Colonic mucosa (tissue), 4 donors: ENCODE measurements at regions not wholly inside any gene's neighbourhood (a gene's known extent, or its start where the extent isn't known, plus 50 kb on each side); places are given as distances from the start of the nearest gene placed in this dataset.

Experiments used
- DNase-seq: peaks from one replicate; pipeline ENCODE4 v3.0.0-alpha.2; 2020
- H3K27ac ChIP-seq: fragments of 200-600 bp; one replicate; pipeline ENCODE4 v1.8.0; 2021
- H3K27me3 ChIP-seq: fragments of 200-600 bp; one replicate; pipeline ENCODE4 v1.8.0; 2021
- H3K36me3 ChIP-seq: fragments of 200-600 bp; one replicate; pipeline ENCODE4 v1.8.0; 2021
- H3K4me1 ChIP-seq: fragments of 200-600 bp; one replicate; pipeline ENCODE4 v1.8.0; 2021; ENCODE audit warnings: mild to moderate bottlenecking
- H3K4me3 ChIP-seq: fragments of 200-600 bp; one replicate; pipeline ENCODE4 v1.8.0; 2021
- H3K9ac ChIP-seq, 2 donors: one replicate each; pipeline ENCODE4 v1.7.0; 2013; ENCODE audit warnings: control low read depth in 2 of 2, low read depth in 2 of 2, low read length in 2 of 2
- H3K9me3 ChIP-seq: fragments of 200-600 bp; one replicate; pipeline ENCODE4 v1.8.0; 2021
- intact Hi-C: fragments of 100-400 bp; cut with DNase I; formaldehyde crosslinking; loops from one replicate; pipeline ENCODE4 v1.14.1; 2022
- TF ChIP-seq, protein P1 (sequence below): fragments of 200-600 bp; IDR thresholded peaks from one replicate; pipeline ENCODE4 v1.8.0; 2022; ENCODE audit warnings: antibody characterized with exemption, mild to moderate bottlenecking
- donor health status: healthy.
- donor health status: DM: no; HTN: no; CAD: no.
- donor health status: DM: no; HTN: no; CAD: no.

DNA sequence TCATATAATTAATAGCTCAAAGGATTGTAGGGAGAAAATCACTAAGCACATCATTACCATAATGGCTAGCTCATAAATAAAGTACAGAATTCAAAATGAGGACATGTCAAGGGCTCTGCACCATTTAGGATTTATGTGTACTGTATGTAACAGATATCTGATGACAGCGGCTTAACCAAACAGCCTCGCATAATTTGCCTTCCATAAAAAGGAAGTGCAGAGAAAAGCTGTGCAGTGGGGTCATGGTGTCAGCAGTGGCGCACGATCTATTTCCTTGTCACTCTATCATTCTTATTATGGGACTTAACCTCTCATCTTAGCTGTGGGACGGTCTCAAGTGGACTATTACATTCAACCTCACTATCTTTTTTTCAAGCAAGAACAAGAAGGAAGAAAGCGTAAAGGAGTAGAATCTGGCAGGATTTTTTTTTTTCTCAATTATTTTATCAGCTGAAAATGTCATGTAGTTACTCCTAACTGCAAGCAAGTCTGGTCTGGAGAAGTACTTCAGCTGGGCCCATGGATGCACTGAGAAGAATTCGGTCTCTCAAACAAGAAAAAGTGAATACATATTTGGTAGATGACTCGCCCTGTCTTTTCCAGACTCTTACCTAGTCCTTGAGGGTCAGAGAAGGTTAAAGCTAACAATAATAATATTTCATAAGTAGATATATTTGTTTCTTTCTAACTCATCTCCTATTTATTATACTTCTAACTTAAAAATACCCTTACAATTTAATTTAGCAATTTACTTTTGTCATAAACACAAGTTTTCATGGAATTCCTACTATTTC is 94.6 kb downstream of the COX18 start:
- no peak for DNase-seq
- H3K9ac ChIP-seq = no peak overlapping the region

DNA sequence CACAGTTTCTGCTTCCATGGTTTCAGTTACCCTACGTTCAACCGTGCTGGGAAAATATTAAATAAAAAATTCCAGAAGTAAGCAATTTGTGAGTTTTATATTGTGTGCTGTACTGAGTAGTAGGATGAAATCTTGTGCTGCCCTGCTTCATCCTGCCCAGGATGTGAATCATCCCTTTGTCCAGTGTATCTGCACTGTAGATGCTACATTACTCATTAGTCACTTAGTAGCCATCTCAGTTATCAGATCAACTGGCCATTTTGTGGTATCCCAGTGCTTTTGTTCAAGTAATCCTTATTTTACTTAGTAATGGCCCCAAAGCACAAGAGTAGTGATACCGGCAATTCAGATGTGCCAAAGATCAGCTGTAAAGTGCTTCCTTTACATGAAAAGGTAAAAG is 97.9 kb downstream of the COX18 start:
- Histone ChIP-seq H3K4me1 (no peaks in the 10 kb centered on the region), H3K9me3 (no peaks in the 10 kb centered on the region), H3K27me3 (no peaks in the 10 kb centered on the region), H3K27ac (no peak overlapping the region), H3K4me3 (no peak overlapping the region), H3K9ac (no peak overlapping the region), H3K36me3 (no peaks in the 10 kb centered on the region)
- intact Hi-C loops = no loop called here
- no peak for DNase-seq
- TF ChIP-seq, protein P1, sequence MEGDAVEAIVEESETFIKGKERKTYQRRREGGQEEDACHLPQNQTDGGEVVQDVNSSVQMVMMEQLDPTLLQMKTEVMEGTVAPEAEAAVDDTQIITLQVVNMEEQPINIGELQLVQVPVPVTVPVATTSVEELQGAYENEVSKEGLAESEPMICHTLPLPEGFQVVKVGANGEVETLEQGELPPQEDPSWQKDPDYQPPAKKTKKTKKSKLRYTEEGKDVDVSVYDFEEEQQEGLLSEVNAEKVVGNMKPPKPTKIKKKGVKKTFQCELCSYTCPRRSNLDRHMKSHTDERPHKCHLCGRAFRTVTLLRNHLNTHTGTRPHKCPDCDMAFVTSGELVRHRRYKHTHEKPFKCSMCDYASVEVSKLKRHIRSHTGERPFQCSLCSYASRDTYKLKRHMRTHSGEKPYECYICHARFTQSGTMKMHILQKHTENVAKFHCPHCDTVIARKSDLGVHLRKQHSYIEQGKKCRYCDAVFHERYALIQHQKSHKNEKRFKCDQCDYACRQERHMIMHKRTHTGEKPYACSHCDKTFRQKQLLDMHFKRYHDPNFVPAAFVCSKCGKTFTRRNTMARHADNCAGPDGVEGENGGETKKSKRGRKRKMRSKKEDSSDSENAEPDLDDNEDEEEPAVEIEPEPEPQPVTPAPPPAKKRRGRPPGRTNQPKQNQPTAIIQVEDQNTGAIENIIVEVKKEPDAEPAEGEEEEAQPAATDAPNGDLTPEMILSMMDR = no peak

More for the DNA sequence above, 94.6 kb downstream of the COX18 start:
- intact Hi-C loops = no loop called here
- Histone ChIP-seq H3K27me3 (no peaks in the 10 kb centered on the region), H3K4me3 (no peak overlapping the region), H3K27ac (no peak overlapping the region), H3K9me3 (no peaks in the 10 kb centered on the region), H3K36me3 (no peaks in the 10 kb centered on the region), H3K4me1 (no peaks in the 10 kb centered on the region)
- TF ChIP-seq, protein P1 = no peak

DNA sequence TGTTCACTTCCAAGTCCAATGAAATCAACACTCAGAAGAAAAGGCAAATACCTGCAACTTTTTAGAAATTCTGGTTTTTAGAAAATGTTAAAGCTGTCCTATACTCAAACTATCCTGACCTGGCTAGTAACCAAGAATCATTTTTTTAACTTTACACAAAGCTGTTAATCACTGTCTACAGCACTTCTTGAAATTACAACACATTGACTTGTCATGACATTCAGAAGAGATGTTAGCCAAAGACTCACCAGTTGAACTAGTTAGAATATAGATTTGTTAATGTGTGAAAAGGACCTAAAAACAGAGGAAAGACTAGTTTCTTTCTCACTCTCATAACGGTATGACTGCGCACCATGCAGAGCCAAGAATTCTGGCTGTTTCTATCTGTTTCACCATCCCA is 98.8 kb downstream of the COX18 start:
- intact Hi-C loops = no loop called here
- no peak for DNase-seq
- Histone ChIP-seq H3K4me1 (no peaks in the 10 kb centered on the region), H3K27me3 (no peaks in the 10 kb centered on the region), H3K9me3 (no peaks in the 10 kb centered on the region), H3K9ac (no peak overlapping the region), H3K27ac (no peak overlapping the region), H3K4me3 (no peak overlapping the region), H3K36me3 (no peaks in the 10 kb centered on the region)
- TF ChIP-seq, protein P1 = no peak

DNA sequence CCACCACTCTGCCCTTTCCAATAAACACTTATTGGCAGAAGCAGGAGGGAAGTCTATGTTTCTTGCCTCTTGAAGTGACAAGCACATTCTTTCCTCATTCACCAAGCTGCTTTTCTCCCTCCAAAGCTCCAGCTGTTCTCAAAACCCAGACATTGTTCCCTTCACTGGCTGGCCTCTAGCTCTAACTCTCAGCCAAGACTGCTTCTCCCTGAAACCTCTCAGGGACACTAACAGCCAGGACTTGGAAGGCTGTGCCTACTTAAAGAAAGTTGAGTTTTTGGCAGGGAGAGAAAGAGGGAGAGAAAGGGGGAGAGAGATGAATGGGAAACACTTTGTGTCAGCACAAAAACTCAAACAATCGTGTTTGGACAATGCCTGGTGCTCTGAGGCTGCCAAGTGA is 99.5 kb downstream of the COX18 start:
- Histone ChIP-seq H3K9ac (no peak overlapping the region), H3K36me3 (no peaks in the 10 kb centered on the region), H3K27me3 (no peaks in the 10 kb centered on the region), H3K4me1 (no peaks in the 10 kb centered on the region), H3K27ac (no peak overlapping the region), H3K9me3 (no peaks in the 10 kb centered on the region), H3K4me3 (no peak overlapping the region)
- intact Hi-C loops = no loop called here
- TF ChIP-seq, protein P1 = no peak
- DNase-seq = no peak

DNA sequence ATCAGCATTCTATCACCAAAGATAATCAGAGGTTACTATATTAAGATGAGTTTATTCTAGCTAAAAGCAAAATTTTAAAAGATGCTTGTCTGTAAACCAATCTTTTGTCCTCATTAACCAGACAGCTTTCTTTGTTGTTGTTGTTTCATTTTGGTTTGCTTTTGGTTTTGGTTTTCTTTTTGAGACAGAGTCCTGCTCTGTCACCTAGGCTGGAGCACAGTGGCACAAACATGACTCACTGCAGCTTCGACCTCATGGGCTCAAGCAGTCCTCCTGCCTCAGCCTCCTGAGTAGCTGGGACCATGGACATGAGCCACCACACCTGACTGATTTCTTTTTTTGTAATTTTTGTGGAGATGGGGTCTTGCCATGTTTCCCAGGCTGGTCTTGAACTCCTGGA is 102.9 kb downstream of the COX18 start:
- no peak for DNase-seq
- Histone ChIP-seq H3K4me1 (no peaks in the 10 kb centered on the region), H3K9ac (no peak overlapping the region), H3K27me3 (no peaks in the 10 kb centered on the region), H3K4me3 (no peak overlapping the region), H3K36me3 (no peaks in the 10 kb centered on the region), H3K9me3 (no peaks in the 10 kb centered on the region), H3K27ac (no peak overlapping the region)
- TF ChIP-seq, protein P1 = no peak
- intact Hi-C loops = no loop called here
